MG63 (cell line): ENCODE measurements at regions not wholly inside any gene's neighbourhood (a gene's known extent, or its start where the extent isn't known, plus 50 kb on each side); places are given as distances from the start of the nearest gene placed in this dataset.
"Not testable (repeated sequence)": the region's sequence is repeated elsewhere in the genome, so short reads cannot be mapped to it uniquely, and the experiment has no call there.

ENCODE experiments used
- DNase-seq: peaks from one replicate; pipeline ENCODE4 v3.0.0-alpha.2; 2020
- H3K27me3 ChIP-seq: fragments of 250-450 bp; sonication (Bioruptor Pico); 2 replicates; pipeline ENCODE4 v1.5.1; 2020; ENCODE audit warnings: mild to moderate bottlenecking, moderate library complexity
- H3K36me3 ChIP-seq: fragments of 250-450 bp; sonication (Bioruptor Pico); 2 replicates; pipeline ENCODE4 v1.5.1; 2020; ENCODE audit warnings: mild to moderate bottlenecking, moderate library complexity
- H3K4me3 ChIP-seq: fragments of 250-450 bp; sonication (Bioruptor Pico); 2 replicates; pipeline ENCODE4 v1.5.1; 2020; ENCODE audit warnings: mild to moderate bottlenecking, moderate library complexity
- H3K9me3 ChIP-seq: fragments of 250-450 bp; sonication (Bioruptor Pico); 2 replicates; pipeline ENCODE4 v1.5.1; 2020; ENCODE audit warnings: mild to moderate bottlenecking, moderate library complexity

GRCh38 chr14:84454114-84454513 is 1075.8 kb upstream of the FLRT2 start:
- H3K9me3 ChIP-seq = no peaks in the 10 kb centered on the region
- H3K36me3 ChIP-seq = no peaks in the 10 kb centered on the region
- no peaks in the 10 kb centered on the region for H3K27me3 ChIP-seq
- H3K4me3 ChIP-seq = no peak overlapping the region
- DNase-seq = no peak

- Histone ChIP-seq H3K9me3 (no peaks in the 10 kb centered on the region), H3K4me3 (no peak overlapping the region), H3K27me3 (no peaks in the 10 kb centered on the region), H3K36me3 (no peaks in the 10 kb centered on the region)
- DNase-seq = no peak
Measured at GRCh38 chr14:84456946-84457345, 1073.0 kb upstream of the FLRT2 start.

- H3K9me3 ChIP-seq = no peaks in the 10 kb centered on the region
- no peak overlapping the region for H3K4me3 ChIP-seq
- H3K36me3 ChIP-seq = no peaks in the 10 kb centered on the region
- no peak for DNase-seq
- no peaks in the 10 kb centered on the region for H3K27me3 ChIP-seq
Measured at GRCh38 chr14:84458881-84459280, 1071.1 kb upstream of the FLRT2 start.

GRCh38 chr14:84465880-84466279 is 1064.1 kb upstream of the FLRT2 start:
- no peak for DNase-seq
- H3K4me3 ChIP-seq = no peak overlapping the region
- no peaks in the 10 kb centered on the region for H3K9me3 ChIP-seq
- H3K36me3 ChIP-seq = no peaks in the 10 kb centered on the region
- no peaks in the 10 kb centered on the region for H3K27me3 ChIP-seq

- Histone ChIP-seq H3K27me3 (no peaks in the 10 kb centered on the region), H3K4me3 (no peak overlapping the region), H3K9me3 (no peaks in the 10 kb centered on the region), H3K36me3 (no peaks in the 10 kb centered on the region)
- no peak for DNase-seq
Measured at GRCh38 chr14:84468153-84468552, 1061.8 kb upstream of the FLRT2 start.

DNA sequence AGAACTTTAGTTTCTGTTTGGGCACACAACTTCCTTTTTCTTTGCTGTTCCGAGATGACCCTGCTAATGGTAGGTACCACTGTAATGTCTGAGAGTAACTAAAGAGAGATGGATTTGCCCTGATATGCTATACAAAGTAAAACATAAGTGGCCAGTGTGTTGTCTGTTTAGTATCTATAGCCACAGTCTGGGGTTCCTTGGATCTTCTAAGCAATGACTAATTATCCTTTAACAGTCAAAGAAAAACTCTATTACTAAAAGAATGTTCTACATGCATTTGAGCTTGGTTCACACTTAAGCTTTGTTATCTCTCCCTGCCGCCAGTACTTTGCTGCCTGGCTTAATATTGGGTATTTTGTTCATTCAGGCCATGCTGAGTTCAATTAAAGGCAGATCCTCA is 1051.9 kb upstream of the FLRT2 start:
- DNase-seq = no peak
- Histone ChIP-seq H3K4me3 (no peak overlapping the region), H3K9me3 (no peaks in the 10 kb centered on the region), H3K36me3 (no peaks in the 10 kb centered on the region), H3K27me3 (no peaks in the 10 kb centered on the region)

DNA sequence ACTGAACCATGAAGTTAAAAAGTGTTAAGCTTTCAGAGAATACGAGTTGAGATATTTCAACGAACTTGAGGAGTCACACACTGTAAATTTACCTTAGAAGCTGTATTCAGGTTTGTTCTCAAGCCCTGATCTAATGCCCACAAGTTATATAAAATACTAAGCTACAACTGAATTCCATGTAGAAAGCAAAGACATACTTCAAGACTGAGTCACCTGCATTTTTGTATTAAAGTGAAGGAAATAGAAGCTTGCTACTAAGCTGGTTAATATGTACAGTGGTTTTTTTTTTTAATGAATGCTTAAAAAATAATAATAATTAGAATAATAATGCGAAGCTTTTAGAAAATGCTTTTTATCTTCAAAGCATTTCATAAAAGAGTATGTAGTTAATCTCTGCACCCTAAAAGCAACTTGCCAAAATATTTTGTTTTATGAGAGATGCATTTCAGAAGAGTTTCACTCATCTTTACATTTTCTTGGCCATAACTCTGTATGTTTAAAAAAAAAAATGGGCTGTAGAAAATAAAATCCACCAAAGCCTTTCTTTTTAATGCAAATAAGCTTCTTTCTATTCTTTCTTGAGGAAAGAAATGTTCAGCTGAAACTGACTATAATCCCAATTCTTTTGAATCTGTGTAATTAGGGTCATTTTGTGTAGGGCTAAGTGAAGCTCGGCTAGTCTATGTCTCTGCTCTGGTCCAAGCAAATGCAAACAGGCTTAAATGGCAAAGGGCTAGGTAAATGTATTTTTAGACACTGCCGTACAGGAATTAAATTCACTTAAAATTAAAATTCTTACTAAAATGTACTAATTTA is 1047.5 kb upstream of the FLRT2 start:
- H3K4me3 ChIP-seq = no peak overlapping the region
- H3K27me3 ChIP-seq = no peaks in the 10 kb centered on the region
- DNase-seq = no peak
- H3K9me3 ChIP-seq = no peaks in the 10 kb centered on the region
- no peaks in the 10 kb centered on the region for H3K36me3 ChIP-seq

DNA sequence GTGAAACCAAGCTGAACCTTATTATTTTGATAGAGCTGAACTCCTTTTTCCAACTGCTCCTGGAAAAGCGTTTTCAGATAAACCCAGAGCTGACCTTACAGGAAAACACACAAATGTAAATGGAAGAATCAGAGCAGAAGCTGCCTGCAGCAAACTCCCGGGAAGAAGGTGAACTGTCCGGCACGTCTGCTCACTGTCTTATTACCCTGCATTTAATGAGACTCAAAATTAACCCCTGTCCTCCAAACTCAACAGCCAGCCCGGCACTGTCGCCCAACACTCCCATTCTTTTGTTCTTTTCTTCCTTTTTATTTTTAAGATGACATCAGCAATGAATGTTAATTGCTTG is 1046.9 kb upstream of the FLRT2 start:
- no peaks in the 10 kb centered on the region for H3K27me3 ChIP-seq
- no peak overlapping the region for H3K4me3 ChIP-seq
- H3K9me3 ChIP-seq = no peaks in the 10 kb centered on the region
- DNase-seq = no peak
- H3K36me3 ChIP-seq = no peaks in the 10 kb centered on the region

DNA sequence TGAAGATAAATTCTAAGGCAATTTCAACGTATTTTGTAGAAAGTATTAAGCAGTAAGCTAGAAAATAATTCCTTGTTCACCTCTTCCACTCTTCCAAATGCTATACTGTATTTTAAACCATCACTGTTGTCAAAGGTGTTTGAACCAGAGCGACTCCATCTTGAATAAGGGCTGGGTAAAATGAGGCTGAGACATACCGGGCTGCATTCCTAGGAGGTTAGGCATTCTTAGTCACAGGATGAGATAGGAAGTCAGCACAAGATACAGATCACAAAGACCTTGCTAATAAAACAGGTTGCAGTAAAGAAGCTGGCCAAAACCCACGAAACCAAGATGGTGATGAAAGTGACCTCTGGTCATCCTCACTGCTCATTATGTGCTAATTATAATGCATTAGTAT is 1045.7 kb upstream of the FLRT2 start:
- DNase-seq, H3K36me3 ChIP-seq, H3K27me3 ChIP-seq: not testable (repeated sequence)

GRCh38 chr14:84485036-84485435 is 1044.9 kb upstream of the FLRT2 start:
- Histone ChIP-seq H3K27me3 (no peaks in the 10 kb centered on the region), H3K4me3 (no peak overlapping the region), H3K36me3 (no peaks in the 10 kb centered on the region), H3K9me3 (no peaks in the 10 kb centered on the region)
- DNase-seq = no peak

More for the DNA sequence above, 1045.7 kb upstream of the FLRT2 start:
- not testable (repeated sequence) for H3K9me3 ChIP-seq, H3K4me3 ChIP-seq

DNA sequence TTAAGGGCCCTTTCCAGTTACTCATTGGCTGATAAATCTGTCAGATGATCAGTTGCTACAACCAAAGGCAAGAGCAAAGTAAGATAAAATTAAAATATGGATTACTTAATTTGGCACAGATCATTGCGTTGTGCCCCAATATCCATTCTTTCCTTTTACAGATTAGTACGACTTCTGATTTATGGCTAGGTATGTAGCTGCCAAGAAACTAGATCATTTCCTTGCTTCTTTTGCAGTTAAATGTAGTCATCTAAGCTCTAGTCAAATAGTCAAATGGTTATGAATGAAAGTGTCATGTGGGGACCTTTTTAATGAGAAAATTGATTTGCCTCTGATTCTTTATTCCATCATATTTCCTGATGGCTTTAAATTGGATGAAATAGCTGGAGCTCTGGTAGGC is 1039.9 kb upstream of the FLRT2 start:
- H3K9me3 ChIP-seq = no peaks in the 10 kb centered on the region
- no peaks in the 10 kb centered on the region for H3K36me3 ChIP-seq
- no peak overlapping the region for H3K4me3 ChIP-seq
- no peak for DNase-seq
- no peaks in the 10 kb centered on the region for H3K27me3 ChIP-seq

DNA sequence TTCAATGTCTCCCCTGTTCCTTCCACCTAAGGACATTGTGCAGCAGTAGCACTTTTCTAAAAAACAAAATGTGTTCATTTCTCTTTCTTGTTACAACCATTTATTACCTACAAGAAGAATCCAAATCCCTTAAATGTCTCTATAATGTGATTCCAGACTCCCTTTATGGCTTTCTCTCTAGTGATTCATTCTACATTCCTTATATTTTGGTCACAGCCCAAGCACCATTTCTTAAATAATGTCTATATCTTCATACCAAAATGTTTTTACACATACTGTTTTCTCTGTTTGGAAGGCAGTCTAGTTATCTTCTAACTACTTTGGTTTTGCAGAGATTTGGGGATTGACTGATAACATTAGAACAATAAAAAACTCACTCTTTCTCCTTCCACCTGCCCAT is 1037.3 kb upstream of the FLRT2 start:
- no peaks in the 10 kb centered on the region for H3K36me3 ChIP-seq
- no peaks in the 10 kb centered on the region for H3K27me3 ChIP-seq
- H3K9me3 ChIP-seq = no peaks in the 10 kb centered on the region
- DNase-seq = no peak
- no peak overlapping the region for H3K4me3 ChIP-seq

- no peak overlapping the region for H3K4me3 ChIP-seq
- H3K9me3 ChIP-seq = no peaks in the 10 kb centered on the region
- no peaks in the 10 kb centered on the region for H3K36me3 ChIP-seq
- no peaks in the 10 kb centered on the region for H3K27me3 ChIP-seq
- no peak for DNase-seq
Measured at GRCh38 chr14:84493779-84494178, 1036.2 kb upstream of the FLRT2 start.

DNA sequence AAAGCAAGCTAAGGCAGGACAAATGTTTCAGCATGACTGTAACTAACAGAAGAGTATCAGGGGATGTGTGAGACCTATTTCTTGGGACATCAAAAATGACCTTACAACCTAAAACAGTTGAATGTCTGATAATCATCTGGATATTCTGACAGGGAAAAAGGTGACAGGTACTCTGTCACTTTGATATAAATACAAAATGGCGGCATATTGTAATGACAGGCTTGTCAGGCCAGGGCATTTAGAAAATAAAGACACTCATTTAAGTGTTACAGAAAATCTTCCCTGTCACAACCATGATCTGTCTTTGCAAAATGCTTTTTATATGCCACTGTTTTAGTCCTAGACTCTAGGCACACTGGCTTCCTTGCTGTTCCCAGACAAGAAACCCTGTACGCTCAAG is 1033.3 kb upstream of the FLRT2 start:
- Histone ChIP-seq H3K36me3 (no peaks in the 10 kb centered on the region), H3K27me3 (no peaks in the 10 kb centered on the region), H3K9me3 (no peaks in the 10 kb centered on the region), H3K4me3 (no peak overlapping the region)
- no peak for DNase-seq

GRCh38 chr14:84512823-84513222 is 1017.1 kb upstream of the FLRT2 start:
- H3K27me3 ChIP-seq, H3K9me3 ChIP-seq, DNase-seq, H3K4me3 ChIP-seq, H3K36me3 ChIP-seq: not testable (repeated sequence)

DNA sequence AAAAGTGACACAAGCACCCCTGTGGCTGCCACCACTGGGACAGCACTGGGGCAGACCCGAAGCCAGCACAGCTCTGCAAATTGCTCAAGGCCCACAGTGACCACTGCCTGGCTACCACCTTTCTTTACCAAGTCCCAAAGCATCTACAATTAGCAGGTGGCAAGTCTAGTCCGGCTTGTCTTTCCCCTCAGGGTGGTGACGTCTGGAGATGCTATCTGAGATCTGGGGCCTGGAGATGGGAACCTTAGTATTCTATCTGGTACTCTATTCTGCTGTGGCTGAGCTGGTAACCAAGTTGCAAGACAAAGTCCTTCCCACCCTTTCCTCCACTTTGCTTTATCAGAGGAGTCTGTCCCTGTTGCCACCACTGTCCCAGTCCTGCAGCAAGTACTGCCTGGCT is 1010.1 kb upstream of the FLRT2 start:
- Histone ChIP-seq H3K27me3 (no peaks in the 10 kb centered on the region), H3K9me3 (no peaks in the 10 kb centered on the region), H3K36me3 (no peaks in the 10 kb centered on the region), H3K4me3 (no peak overlapping the region)
- DNase-seq = no peak

- no peak for DNase-seq
Measured at GRCh38 chr14:84520711-84521338, 1009.1 kb upstream of the FLRT2 start.

GRCh38 chr14:84523746-84524145 is 1006.2 kb upstream of the FLRT2 start:
- no peaks in the 10 kb centered on the region for H3K36me3 ChIP-seq
- H3K9me3 ChIP-seq = no peaks in the 10 kb centered on the region
- no peak overlapping the region for H3K4me3 ChIP-seq
- no peak for DNase-seq
- H3K27me3 ChIP-seq = no peaks in the 10 kb centered on the region

More at GRCh38 chr14:84520711-84521338, 1009.1 kb upstream of the FLRT2 start:
- Histone ChIP-seq H3K36me3 (no peaks in the 10 kb centered on the region), H3K4me3 (no peak overlapping the region), H3K27me3 (no peaks in the 10 kb centered on the region), H3K9me3 (no peaks in the 10 kb centered on the region)
